HG02852 (cell line): ENCODE measurements at regions not wholly inside any gene's neighbourhood (a gene's known extent, or its start where the extent isn't known, plus 50 kb on each side); places are given as distances from the start of the nearest gene placed in this dataset.
A peak's percentile ranks its signal among the peaks of the same experiment; 100 is the strongest.

Experiments used
- ATAC-seq: cut with Tn5 transposase; IDR thresholded peaks from one replicate; pipeline ENCODE4 v1.9.1; 2021; ENCODE audit warnings: mild to moderate bottlenecking, moderate library complexity; ENCODE audit not compliant: unreplicated experiment

DNA sequence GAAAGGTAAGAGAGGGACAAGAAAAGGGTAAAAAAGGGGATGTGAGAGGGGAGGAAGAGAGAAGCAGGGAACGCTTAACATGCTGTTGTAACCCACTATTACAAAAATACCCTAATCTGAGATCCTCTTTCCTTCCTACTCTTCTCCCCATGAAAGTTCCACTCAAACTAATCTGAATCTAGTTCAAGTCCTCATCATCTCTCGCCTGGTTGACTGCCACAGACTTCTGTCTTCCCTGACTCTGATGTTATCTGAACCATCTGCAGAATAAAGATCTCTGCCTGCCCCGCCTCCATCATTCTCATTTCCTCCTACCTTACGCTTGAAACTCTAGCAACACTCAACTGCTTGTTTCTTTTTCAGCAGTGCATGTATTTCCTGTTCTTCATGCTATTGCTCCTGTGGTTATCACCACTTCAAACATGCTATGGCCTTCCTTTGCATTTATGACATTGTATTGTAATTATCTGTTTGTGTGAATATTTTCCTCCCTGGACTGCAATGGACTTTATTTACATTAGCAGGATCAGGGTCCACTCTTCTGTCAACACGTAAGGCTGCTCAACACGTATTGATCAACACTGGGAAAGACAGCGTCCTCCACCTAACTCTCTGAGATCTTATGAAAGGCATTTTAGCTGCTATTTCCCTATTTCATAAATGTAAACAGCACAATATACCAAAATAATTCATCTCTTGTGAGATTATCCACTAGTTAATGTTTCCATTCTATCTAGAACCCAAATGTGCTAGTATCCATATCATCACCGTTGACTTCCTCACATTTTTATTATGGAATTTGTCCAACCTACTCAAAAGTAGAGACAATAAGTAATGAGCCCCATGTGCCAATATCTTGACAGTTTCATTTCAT, 215.5 kb upstream of the USP25 start:
- peak; percentile 99 for ATAC-seq

DNA sequence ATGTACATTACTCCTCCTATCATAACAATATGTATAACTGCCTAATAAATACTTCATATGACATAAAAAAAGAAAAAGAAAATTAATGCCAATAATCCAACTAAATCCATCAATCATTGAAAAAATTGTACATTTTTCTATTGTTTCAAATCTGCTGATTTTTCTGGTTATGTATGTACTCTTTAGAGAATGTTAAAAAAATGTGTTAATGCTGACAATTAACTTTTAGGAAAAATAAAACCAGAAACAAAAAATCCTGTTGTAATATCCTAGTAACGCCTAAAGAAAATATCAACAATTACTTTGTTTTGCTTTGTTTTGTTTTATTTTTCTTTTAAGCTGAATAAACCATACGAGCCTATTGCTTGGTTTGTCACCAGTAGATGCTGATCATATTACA, 213.9 kb upstream of the USP25 start:
- ATAC-seq: no peak

- no peak for ATAC-seq
Observed at GRCh38 chr21:15517394-15517793, 212.4 kb upstream of the USP25 start.

DNA sequence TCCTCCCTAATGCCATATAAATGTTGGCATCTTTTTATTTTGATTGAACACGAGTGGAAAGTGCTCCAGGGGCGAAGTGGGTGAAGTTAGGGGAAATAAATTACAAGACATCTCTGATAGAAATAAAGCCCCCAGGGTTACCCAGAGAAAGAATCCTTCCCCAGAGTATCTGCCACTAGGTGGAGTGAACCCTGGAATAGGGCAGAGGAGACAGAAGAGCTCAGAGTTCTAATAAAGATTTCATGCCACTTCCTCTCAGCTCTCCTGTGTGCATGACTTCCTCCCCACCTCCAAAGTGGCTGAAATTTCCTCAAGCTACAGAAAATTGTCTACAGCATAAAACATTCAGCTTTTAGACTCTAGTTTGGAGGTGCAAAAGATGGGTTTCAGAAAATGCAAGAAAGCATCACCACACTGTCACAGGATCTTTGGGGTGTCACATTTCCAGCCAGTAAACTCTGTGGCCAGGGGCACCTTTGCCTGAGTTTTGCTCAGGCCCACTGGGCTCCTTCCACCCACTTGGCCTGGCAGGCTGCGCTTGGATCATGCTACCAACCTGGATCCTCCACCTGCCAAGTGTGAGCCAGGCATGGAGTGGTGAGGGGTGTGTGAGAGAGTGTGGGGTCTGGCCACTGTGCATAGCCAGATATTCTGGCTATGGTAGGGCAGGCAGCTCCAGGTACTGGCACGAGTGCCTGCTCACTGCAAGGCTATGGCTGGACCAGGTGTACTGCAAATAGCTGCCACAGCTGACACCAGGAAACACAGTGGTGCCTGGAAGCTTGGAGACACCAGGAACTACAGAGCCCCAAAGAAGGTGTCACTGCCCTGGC, 208.8 kb upstream of the USP25 start:
- no peak for ATAC-seq

GRCh38 chr21:15521644-15522001, 208.2 kb upstream of the USP25 start:
- ATAC-seq: no peak

DNA sequence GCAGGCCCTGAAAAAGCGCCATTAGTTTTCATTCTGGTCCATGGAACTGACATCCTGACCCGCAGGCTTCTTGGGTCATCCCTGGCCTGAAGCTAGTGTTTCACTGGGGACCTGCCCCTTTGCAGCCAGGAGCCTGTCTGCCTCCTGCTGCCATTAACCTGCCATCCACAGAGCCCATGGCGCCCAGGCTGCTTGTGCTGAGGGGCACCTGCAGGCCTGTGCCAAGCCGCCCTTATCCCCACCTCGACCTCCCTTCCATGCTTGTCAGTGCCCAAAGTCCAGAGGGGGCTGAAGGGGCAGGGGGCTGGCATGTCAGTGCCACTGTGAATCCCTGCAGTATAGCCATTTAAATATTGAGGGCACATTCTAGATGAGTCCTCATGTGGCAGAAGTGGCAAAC, 207.6 kb upstream of the USP25 start:
- no peak for ATAC-seq

- ATAC-seq: no peak
Observed at GRCh38 chr21:15524855-15525254, 204.9 kb upstream of the USP25 start.

DNA sequence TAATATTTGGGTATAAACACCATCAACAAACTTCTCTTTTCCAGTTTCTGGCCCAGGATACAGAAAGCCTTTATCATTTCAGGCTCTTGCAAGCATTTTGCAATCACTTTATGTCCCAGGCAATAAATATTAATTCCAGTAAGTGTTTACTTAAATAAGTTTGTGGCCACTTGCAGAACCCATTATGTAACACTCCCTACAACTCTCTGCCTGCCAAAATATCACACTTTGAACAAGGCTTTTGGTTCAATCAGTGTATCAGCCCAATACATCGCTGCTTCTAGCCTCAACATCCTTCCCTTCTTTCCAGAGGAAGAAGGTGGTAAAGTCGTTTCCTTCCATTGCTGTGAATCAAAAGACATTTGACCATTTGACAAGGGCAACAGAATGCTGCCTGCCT, 203.0 kb upstream of the USP25 start:
- ATAC-seq: no peak

DNA sequence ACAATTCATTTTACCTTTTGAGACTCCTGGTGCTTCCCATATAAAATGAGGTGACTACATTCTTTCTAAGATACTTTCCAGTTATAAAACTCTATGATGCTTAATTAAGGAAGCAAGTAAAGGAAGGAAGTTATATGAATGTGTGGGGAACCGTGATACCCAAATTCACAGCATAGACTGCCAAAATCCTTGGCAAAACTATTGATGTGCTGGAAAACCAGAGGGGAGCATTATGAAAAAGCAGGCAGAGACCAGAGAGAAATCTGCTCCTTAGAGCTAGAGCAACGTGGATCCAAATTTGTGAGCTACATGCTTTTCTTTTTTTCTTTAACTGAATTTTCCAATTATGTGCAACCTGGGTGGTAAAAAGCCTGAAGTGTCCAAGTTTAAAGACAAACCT, 201.4 kb upstream of the USP25 start:
- no peak for ATAC-seq

DNA sequence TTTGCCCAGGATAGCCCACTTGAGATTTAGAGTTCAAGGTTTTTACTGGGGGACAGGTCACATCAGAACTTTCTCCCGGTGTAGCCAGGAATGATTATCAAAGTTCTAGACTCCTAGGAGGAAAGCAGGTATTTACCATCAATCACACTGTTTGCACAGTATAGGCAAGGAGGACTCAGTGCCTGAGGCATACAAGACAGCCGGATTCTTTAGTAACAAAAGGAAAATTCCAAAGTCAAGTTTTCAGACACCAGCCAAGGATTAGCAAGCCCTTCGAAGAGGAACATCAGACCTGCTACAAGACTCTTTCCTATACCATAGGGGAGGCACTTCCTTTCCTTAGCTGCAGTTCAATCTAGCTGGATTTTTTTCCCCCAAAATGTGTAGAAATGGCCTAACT, 197.8 kb upstream of the USP25 start:
- no peak for ATAC-seq

GRCh38 chr21:15533618-15534017, 196.2 kb upstream of the USP25 start:
- no peak for ATAC-seq

DNA sequence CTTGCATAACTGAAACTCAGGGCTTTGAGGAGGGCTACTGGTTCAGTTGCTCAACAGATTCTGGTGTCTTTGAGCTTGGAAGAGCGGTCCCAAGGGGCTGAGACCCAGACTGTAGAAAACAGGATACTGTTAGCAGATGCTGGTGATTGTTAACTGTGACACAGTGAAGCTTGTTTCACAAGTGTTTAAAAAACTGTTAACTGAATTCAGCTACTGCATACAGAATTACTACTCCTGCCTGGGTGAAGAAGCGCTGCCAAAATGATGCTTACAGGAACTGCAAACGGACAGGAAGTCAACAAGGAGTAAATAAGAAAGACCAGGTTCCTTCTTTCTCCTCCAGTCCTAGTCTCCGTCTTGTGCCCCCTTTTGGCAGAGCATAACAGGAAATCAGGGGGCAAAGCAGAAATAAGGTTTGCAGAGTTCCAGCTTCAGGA, 195.3 kb upstream of the USP25 start:
- no peak for ATAC-seq

DNA sequence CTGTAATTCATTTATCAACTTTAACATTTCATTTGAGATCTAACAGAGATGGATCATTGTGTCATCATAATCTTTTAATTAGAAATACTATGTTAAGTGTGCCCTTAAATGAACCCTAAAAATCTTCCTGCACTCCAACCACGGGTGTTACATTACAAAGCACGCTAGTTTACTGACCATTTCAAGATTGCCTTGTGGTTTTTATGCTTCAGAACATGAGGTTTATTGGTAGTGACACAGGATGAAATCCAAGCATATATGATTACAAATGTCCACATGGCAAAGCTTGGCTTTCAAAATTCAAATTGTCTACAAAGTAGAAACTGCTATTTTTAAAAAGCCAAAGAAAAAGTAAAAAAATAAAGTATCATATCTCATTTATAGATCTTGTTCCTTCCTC, 190.4 kb upstream of the USP25 start:
- no peak for ATAC-seq

GRCh38 chr21:15543473-15543872, 186.3 kb upstream of the USP25 start:
- ATAC-seq: no peak

DNA sequence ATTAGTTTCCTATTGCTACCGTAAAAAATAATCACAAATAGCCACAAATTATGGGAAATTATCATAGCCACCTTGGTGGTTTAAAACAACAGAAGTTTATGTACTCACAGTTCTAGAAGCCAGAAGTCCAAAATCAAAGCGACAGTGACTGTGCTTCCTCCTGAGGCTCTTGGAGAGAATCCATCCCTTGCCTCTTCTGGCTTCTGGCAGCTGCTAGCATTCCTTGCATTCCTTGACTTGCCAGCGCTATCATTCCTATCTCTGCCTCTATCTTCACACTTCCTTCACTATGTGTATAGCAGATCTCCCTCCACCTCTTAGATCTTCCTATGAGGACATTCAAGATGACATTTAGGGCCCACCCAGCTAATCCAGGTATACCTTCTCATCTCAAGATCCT, 180.1 kb upstream of the USP25 start:
- ATAC-seq: no peak

- no peak for ATAC-seq
Observed at GRCh38 chr21:15552914-15553494, 176.8 kb upstream of the USP25 start.

DNA sequence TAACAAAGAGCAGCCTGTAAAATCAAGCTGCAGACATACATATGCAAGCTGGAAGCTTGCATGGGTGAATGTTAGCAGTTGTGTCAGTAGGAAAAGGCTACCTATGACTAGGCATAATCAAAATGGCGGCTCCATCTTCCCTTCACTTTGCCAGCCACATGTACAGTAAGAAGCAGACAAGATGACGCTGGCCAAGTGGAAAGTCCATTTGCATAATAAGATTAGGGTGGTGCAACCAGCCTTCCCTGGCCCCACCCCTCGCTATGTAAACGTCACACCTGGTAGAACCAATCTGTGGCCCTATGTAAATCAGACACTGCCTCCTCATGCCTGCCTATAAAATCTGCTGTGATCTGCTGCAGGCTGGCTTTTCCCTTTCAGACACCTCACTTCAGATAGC, 171.9 kb upstream of the USP25 start:
- ATAC-seq: no peak

DNA sequence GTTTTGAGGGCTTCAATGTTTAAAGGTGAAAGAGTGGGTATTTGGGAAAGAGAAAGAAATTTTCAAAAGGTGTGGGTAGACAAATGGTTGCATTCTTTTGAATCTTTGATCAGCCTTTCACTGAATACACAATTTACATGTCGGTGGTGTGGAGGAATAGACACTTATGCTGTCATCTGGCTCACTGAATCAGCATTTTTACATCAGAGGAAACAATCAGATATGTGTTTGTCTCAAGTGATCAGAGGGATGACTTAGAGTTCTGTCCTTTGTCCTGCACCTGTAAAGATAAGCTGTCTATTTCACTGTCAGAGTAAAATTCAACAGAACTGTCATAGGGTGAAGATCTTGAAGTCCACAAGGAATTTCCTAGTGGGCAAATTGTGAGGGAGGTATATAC, 170.9 kb upstream of the USP25 start:
- no peak for ATAC-seq

- ATAC-seq: no peak
Observed at GRCh38 chr21:15559660-15560059, 170.1 kb upstream of the USP25 start.

- ATAC-seq: no peak
Observed at GRCh38 chr21:15560383-15561056, 169.3 kb upstream of the USP25 start.

DNA sequence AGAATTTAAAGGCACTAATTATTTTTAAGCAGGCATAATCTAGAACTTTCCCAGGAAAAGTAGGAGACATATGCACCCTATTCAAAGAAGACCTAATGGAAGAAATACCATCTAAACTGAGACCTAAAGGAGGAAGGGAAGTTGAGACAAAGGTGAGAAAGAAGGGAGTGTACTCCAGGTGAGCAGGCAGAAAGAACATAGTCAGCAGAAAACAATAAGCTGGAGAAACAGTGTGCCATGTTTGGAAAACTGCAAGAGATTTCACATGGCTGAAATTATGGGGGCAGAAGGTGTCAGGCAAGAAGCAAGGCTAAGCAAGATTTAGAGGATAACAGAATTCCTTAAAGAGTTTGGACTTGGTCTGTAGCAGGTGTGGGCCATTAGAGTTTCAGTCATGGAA, 167.0 kb upstream of the USP25 start:
- ATAC-seq: no peak
